ENCODE measurements at regions not wholly inside any gene's neighbourhood (a gene's known extent, or its start where the extent isn't known, plus 50 kb on each side); places are given as distances from the start of the nearest gene placed in this dataset.

DNA sequence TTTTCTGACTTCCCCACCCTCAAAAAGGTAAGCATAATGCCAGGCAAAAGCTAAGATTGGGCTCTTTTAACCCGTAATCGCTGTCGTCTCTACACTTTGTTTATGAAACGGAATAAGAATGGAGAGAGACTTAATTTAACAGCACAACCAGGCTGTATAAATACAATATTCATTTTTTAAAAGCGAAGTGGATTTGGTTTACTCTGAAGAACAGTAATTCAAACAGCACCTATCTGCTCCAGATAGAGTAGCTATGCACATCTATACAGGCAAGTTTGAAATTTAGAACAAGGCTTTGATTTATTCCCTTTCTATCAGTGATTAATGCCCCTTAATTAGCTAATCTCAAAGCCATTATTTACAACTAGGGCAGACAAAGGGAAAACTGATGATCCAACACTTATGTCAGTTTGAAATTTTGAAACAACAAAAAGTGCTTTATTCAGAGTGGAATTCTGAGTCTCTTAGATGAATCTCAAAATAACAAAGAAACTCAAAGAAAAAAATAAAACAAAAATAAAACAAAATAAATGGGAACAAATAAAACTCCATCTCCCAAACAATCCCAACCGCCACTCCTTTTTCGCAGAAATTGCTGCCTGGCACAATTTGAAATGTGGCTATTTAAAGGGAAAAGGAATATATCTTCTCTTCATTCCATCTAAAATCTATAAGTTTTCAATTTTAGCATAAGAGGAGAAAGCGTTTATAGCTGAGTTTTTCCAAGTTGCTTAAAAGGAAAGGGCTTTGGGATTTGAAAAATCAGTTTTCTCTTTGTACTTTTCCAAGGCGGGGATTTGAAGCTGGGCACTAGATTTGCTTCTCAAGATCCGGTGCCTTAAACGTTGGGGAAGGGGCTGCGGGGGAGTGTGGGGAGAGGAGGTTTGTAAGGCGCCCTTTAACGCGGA, 298.6 kb downstream of the PARP8 start:
- no peak for DNase-seq (ENCODE audit: low spot score)

DNA sequence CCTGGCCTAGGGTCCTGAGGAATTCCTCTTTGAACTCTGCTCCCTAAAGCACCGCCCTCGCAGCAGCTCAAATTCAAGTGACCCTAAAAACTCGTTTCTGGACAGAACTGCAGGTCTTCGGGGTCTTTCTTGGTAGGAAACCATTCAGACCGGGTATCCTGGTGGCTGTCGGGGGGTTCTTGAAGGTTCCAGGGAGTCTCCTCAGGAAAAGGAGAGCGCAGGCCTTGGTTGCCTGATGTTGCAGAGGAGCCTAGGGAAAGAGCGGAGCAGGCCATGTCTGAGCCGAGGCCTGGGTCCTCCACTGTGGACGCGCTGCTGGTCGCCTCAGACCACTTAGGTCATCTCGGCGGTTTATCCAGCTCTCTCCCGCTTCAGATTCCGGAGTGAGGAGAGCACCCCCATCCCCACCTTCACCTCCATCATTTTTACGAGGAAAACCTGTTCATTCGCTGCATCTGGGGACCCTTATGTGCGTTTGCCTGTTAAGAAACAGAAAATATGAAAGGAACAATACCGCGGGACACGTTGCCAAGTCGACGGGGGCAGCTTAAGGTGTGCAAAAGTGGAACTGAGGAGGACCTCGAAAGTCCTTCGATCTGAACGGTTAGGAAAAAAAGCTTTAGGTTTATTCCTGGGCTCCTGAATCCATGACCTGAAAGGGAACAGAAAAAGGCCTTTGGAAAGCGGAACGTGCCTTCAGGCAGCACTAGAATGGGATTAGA, 299.4 kb downstream of the PARP8 start:
- DNase-seq (ENCODE audit: low spot score) = no peak

GRCh38 chr5:50967009-50967562, 300.6 kb downstream of the PARP8 start:
- DNase-seq (ENCODE audit: low spot score) = no peak

DNA sequence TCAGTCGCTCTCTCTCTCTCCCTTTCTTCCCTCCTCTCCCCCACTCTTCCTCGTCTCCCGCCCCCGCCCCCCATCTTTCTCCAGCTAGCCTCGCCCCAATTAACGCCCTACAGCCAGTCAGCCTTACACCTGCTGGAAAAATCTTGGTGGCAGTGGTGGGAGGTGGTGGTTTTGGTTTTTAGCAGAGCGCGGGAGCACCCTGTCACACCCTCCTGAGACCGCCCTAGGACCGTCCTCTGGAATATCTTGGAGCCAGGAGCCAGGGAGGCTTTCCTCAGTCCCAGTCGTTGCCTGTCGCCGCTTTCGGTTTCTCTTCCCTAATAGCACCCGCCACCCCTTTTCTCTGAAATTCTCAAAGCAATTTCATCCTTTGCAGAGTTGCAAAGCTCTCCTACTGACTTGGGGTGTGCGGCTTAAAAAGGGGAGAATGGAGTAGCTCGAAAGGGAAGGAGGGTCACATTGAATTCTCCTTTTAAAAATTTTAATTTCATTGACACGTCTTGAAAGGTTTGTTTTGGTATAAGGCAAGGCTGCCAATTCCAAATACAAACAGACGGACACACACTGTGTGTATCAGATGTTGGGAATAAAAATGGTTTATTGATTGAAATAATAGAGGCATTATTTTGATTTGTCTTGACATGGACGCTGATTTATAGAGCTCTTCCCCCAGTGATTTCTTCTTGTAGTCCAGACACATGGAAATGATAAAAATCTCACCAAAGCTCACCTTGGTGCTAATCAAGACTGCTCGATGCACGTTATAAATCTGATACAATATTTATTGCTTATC, 301.3 kb downstream of the PARP8 start:
- DNase-seq (ENCODE audit: low spot score) = no peak

- DNase-seq (ENCODE audit: low spot score) = no peak
Observed at GRCh38 chr5:50968356-50969149, 302.1 kb downstream of the PARP8 start.

- no peak for DNase-seq (ENCODE audit: low spot score)
Observed at GRCh38 chr5:50969151-50970031, 303.0 kb downstream of the PARP8 start.

DNA sequence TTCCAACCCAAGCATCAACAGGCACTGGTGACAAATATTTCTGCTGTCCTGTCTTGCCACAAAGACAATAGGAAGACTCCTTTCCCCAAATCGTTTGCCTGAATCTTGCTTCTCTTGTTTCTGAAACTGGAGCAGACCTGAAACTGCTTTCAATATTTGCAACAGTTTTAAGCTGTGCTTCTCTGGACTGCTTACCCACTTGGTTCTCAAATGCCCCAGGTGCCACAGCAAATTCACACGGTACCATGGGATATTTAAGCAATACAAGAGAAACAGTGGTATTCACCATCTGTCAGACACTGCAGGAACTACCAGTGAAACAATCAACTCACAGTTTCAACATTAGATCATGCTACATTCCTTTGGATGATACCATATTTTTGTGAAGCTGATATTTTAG, 309.4 kb downstream of the PARP8 start:
- no peak for DNase-seq (ENCODE audit: low spot score)

- no peak for DNase-seq (ENCODE audit: low spot score)
Observed at GRCh38 chr5:50978924-50979323, 312.5 kb downstream of the PARP8 start.

- no peak for DNase-seq (ENCODE audit: low spot score)
Observed at GRCh38 chr5:50984640-50985039, 318.2 kb downstream of the PARP8 start.

DNA sequence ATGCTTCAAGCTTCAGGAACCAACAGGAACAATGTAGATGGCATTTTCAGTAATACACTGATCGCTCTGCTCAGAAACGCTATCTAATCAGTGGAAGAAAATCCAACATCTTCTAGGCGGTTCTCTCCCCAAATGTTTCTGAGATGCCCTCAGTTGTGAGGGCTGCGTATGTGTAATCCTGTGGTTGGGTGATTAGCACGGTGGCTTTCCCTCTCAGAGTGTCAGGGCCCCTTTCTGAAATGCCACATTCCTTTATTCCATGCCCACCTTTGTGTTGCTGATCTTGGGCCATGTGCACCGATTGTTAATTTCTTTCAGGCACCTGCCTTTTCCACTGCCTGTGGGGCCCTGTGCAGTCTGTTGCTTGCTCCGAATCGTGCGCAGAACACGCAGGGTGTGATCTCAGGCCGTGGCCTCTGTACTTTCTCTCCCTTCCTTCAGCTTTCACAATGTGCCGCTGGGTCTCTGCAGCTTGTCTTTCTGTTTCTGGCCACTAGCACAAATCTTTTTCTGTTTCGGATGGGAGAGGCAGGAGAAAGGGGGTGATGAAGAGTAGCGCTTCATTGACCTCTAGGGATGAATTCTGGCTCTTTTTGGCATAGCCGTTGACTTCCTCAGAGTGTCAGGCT, 324.0 kb downstream of the PARP8 start:
- DNase-seq (ENCODE audit: low spot score) = no peak

DNA sequence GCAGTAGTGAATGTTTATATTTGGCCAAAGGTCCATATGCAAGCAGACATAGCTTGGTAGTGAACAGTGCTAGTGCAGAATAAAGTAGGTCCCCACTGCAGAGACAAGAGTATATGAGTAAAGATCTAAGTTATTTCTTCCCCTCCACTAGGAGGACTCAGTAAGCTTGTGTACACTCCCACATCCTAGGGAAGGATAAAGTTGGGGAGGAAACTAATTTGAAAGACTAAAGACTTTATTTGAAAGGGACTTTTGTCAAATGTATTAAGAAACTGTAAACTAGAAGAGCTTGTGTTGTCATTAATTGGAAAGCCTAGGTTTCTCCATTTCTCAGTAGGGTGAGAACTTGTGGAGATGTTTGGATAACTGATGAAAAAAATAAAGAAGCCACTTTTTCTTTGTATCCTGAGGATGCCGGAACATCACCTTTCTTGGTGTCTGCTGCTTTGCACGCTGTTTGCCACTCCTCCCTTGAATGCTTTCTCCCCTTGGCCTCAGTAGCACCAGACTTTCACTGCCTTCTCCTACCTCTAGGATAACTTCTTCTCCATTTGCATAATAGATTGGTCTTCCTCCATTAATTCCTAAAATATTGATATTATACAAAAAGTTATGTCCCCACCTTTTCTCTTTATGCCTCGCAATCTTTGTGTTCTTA, 329.0 kb downstream of the PARP8 start:
- DNase-seq (ENCODE audit: low spot score) = peak; percentile 1

DNA sequence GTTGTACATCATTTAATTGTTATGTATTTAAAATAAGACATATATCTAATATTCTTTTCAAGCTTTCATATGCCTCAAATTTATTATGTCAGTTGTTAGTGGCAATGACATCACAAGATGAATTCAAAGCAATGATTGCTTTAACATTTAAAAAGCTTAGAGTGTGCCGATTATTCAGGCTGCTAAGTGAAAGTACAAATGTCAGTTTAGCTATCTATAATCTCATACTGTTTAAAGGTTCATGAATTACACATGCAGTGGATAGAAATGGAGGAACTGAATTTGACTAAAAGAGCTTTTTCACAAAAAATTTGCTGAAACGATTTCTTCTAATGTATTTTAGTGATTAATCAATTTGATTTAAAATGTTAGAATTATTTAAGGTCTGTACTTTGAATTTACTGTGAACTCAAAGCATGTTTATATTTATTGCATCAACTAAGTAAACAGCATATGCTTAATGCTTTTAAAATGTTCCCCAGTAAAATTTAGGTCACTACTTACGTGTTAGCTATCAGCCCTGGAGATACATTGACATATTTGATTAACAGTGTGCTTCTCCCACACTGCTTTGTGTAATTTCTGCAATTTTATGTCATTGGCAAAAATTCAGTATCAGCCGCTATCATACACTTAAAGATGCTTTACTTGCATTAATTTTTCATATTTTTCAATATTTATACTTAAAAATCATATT, 334.9 kb downstream of the PARP8 start:
- no peak for DNase-seq (ENCODE audit: low spot score)

DNA sequence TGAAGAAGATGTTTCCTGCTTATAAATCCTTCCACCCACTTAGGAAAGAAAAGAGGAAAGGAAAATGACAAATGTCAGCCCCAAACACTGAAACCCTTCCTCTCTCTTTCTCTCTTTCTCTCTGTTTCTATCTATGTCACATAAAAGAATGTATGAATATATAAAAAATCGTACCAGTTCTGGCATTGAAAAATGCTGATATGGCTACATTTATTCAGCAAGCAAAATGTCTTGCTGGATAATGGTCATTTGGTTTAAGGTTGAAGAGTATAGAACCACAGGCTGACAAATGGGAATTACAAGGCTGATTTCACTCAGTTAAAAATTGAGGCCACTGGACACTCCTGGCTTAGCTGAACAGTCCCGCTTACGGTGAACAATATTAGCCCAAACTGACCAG, 335.9 kb downstream of the PARP8 start:
- peak; percentile 8 for DNase-seq (ENCODE audit: low spot score)

DNA sequence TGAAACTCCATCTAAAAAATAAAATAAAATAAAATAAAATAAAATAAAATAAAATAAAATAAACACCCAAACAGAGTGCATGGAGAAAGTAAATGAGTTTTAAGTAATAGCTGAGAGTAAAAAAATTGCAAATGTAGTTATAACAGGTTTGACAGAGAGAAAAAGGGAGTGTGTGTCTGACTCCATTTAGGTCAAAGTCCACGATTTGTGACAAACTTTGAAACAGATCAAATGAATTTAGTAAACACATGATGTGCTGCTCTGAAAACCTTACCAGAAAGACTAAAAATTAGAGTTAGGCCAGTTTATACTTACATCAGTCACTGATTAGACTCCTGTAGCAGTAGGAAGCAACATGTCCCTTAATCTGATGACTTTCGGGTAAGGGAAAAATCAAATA, 346.6 kb downstream of the PARP8 start:
- no peak for DNase-seq (ENCODE audit: low spot score)

GRCh38 chr5:51018423-51018822, 352.0 kb downstream of the PARP8 start:
- DNase-seq (ENCODE audit: low spot score) = no peak

DNA sequence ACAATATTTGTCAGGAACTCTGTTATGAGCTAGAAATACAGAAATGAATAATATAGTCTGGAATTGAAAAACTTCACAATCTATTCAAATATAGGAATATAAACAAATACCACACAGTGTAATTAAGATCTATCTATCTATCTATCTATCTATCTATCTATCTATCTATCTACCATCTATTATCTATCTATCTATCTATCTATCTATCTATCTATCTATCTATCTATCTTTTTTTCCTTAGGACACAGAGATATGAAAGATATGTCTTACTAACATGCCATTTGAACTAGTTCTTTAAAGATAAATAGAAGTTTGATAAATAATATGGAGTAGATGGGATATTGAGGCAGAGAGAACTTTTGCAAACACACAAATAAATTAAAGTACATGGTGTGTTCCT, 357.8 kb downstream of the PARP8 start:
- DNase-seq (ENCODE audit: low spot score) = no peak

- DNase-seq (ENCODE audit: low spot score) = no peak
Observed at GRCh38 chr5:51027271-51027670, 356.0 kb upstream of the ISL1 start.

- DNase-seq (ENCODE audit: low spot score) = no peak
Observed at GRCh38 chr5:51028394-51028793, 354.9 kb upstream of the ISL1 start.

DNA sequence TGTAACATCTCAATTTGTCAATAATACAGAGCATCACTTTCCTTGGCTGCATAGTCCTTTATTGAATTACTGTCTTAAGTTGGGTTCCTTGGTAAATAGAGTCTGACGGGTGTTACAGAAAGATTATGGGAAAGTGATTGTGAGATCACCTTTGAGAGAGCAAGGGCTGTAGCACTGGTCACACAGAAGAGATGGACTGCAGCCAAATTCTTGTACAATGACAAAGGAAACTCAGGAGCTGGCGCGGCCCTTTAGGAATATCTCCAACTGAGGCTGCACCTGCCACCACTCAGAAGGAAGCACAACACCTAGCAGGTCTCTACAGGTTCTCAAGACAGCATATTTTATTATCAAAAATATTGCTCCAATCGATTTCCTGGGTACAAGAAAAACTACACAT, 350.0 kb upstream of the ISL1 start:
- DNase-seq (ENCODE audit: low spot score) = peak; percentile 57

Measured in cerebellar cortex (tissue), 1 donor.